NCI-H128 (cell line): ENCODE measurements at regions not wholly inside any gene's neighbourhood (a gene's known extent, or its start where the extent isn't known, plus 50 kb on each side); places are given as distances from the start of the nearest gene placed in this dataset.
A peak's percentile ranks its signal among the peaks of the same experiment; 100 is the strongest.

Source experiments
- DNase-seq: peaks from one replicate; lab custom pipeline; 2025; ENCODE audit not compliant: unreplicated experiment; lab: John Stamatoyannopoulos, UW

GRCh38 chr18:45373286-45373880, 241.9 kb upstream of the SLC14A2 start:
- no peak for DNase-seq

GRCh38 chr18:45374236-45374635, 241.0 kb upstream of the SLC14A2 start:
- no peak for DNase-seq

GRCh38 chr18:45374878-45375630, 240.2 kb upstream of the SLC14A2 start:
- DNase-seq, result no peak

GRCh38 chr18:45376193-45376592, 239.1 kb upstream of the SLC14A2 start:
- no peak for DNase-seq

- no peak for DNase-seq
These were observed 237.0 kb upstream of the SLC14A2 start for GRCh38 chr18:45378308-45378707.

GRCh38 chr18:45378933-45379332, 236.3 kb upstream of the SLC14A2 start:
- DNase-seq, result no peak

GRCh38 chr18:45379903-45380302, 235.4 kb upstream of the SLC14A2 start:
- no peak for DNase-seq

- DNase-seq, result no peak
These were observed 234.0 kb upstream of the SLC14A2 start for GRCh38 chr18:45381282-45381681.

- no peak for DNase-seq
These were observed 232.0 kb upstream of the SLC14A2 start for GRCh38 chr18:45383228-45383627.

- peak; percentile 31 for DNase-seq
These were observed 230.9 kb upstream of the SLC14A2 start for GRCh38 chr18:45384137-45384961.

GRCh38 chr18:45384962-45385315, 230.3 kb upstream of the SLC14A2 start:
- DNase-seq, result no peak

- no peak for DNase-seq
These were observed 229.1 kb upstream of the SLC14A2 start for GRCh38 chr18:45386041-45386655.

- DNase-seq, result no peak
These were observed 228.0 kb upstream of the SLC14A2 start for GRCh38 chr18:45387229-45387628.

GRCh38 chr18:45398448-45398847, 216.8 kb upstream of the SLC14A2 start:
- no peak for DNase-seq

- DNase-seq, result no peak
These were observed 216.1 kb upstream of the SLC14A2 start for GRCh38 chr18:45399146-45399545.

- no peak for DNase-seq
These were observed 215.6 kb upstream of the SLC14A2 start for GRCh38 chr18:45399643-45400042.

GRCh38 chr18:45402485-45403056, 212.7 kb upstream of the SLC14A2 start:
- DNase-seq, result no peak

- DNase-seq, result no peak
These were observed 211.8 kb upstream of the SLC14A2 start for GRCh38 chr18:45403341-45404049.

- DNase-seq, result no peak
These were observed 207.1 kb upstream of the SLC14A2 start for GRCh38 chr18:45408218-45408617.

GRCh38 chr18:45409971-45410370, 205.3 kb upstream of the SLC14A2 start:
- no peak for DNase-seq

- DNase-seq, result no peak
These were observed 202.7 kb upstream of the SLC14A2 start for GRCh38 chr18:45412577-45412976.
